GM21390 (cell line): ENCODE measurements at regions not wholly inside any gene's neighbourhood (a gene's known extent, or its start where the extent isn't known, plus 50 kb on each side); places are given as distances from the start of the nearest gene placed in this dataset.

ENCODE experiments used
- ATAC-seq: cut with Tn5 transposase; IDR thresholded peaks from one replicate; pipeline ENCODE4 v1.9.1; 2021; ENCODE audit not compliant: unreplicated experiment

DNA sequence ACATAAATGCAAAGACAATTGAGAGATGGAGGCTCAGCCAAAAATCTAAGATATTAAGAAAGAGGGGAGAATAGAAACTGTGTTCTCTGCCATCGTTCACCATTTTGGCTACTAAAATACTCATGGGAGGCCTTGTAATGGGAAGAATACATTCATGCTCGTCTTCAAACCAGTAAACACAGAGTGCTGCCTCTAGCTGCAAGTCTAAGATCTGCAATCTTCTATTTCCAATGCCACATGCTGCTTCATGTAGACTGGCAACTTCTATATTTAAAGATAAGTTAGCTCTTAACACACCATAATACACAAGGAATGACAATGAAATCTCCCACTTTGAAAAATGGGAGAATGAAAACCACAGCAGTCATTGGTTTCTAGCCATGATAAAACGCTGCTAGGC, 387.3 kb downstream of the HS3ST3B1 start:
- no peak for ATAC-seq

DNA sequence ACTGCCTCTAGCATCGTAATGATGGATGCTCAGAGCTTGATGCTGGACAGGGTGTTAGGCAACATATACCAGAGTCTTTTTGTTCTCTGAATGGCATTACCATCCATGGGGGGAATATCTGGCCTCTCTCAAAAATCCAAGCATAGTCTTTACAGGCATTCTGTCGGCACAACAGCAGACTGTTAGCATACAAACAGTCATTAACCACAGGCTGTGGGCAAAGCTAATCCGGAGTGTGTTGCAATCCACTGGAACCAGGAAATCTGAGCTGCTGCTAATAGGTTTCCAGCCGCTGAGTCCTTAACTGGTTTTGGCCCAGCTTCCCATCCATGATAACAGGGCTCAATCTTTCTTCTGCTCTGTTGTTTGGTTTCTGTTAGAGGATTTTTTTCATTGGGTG, 371.9 kb downstream of the HS3ST3B1 start:
- ATAC-seq = no peak

DNA sequence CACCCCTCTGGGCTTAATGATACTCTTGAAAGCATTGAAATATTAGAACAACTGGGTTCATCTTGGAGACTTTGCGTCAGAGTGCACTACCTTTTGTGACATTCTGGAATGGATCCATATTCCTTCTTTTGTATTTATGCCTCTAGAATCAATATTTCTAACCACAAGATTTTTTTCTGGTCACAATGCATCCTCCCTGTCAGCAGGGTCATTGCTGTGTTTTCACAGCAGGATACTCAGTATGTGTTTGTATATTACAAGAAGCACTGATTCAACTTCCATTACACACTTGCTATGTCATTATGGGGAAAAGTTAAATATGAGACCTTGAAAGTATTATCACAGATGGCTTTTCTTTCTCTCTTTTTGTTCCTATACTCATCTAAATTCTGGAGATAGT, 370.0 kb downstream of the HS3ST3B1 start:
- ATAC-seq = no peak

DNA sequence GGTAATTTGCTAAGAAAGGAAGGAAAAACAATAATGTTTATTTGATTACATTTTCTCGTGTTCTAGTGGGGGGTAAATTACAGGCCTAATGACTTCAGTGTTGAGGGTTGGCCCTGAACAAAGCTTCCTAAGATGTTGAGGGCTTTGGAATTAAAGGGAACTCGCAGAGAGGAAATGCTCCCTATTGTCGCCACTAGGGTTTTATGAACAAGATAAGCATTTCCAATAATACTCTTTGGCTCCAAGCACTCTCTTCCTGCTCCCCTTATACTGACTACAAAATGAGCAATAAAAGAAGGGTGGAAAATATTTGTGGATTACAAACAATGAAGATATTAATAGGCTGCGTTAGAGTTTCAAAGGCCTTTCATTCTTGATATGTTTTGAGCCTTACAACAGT, 363.6 kb downstream of the HS3ST3B1 start:
- no peak for ATAC-seq

DNA sequence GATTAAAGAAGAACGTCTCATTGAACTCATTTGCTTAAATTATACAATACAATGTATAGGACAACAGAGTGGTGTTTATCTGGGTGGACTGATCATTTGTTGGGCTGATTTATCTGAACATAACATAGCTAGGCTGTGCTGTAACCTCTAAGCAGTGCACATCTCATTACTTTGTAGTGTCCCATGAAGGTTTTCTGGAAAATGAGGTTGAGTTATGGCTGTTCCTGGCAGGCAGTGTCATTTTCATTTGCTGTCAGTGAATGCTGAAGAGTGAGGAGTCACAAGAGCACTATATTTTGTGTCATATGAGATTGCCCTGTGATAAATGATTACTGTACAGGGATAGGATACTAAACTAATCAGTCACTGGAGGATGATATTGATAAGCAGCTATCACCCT, 340.2 kb downstream of the HS3ST3B1 start:
- no peak for ATAC-seq

DNA sequence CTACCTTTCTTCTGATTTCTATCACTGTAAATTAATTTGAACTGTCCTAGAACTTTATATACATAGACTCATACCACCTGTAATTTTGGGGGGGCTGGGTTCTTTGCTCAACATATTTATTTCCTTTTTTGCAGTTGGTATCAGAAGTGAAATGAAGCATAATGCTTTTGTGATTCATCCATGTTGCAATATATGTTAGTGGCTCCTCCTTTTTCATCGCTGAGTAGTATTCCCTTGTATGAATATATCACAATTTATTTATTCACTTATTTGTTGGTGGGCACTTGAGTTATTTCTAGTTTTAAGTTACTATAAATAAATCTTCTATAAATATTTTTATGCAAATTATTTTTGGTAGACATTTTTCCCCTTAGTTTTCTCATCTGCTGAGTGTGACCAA, 336.4 kb downstream of the HS3ST3B1 start:
- ATAC-seq = no peak

DNA sequence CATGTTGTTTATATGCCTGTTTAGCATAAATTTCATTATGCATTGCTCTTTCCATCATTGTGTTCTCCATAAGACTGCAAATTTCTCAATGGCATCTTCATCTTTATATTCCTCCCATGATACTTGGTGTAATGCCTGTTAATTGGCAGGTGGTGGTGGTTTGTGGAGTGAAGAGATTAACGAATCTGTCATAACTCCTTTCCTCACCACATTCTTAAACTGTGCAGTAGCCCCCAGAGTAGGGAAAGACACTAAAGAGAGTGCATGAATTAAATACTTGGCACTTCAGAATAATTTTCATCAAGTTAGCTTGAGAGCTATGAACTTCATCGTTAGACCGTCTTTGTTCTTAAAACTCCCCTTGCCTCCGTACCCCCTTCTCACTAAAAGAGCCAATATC, 329.7 kb downstream of the HS3ST3B1 start:
- no peak for ATAC-seq

DNA sequence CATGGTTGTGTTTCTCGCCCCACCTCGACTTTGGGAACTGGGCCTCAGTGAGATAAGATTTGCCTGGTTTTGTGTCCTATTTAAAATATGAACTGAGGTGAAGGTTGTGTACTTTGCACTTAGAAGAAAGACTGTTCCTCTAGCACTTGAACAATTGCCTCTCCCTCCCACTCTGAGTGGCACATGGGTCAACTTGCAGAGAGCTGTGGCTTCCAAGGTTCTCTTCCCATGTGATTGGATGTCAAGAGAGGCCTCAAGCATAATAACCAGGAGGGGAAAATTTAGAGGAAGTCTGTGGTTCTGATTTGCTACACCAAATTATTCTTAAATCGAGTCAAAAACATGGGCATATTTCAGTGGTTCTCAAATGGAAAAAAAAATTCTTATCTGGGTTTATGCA, 329.2 kb downstream of the HS3ST3B1 start:
- ATAC-seq = no peak

DNA sequence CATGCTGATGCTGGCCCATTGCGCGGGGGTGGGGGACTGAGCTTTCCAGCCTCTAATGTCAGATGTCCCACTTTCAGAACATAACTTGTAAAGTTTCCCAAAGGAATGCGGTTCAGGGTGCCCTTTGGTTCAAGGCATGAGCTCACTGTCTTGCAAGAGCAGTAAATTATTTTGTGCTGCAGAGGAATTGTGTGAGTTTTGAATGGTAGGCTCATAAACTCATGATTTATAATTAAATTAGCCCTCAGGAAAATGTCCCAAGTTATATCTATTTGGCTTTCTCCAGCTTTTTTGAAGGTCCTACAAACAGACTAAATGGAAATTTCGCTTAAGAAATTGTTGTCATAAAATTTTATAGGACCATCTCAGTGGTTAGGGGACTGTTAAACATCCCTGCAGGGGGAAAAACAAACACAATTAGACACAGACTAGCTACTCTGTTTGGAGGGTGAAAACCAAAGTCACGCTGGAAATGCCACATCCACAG, 321.8 kb downstream of the HS3ST3B1 start:
- no peak for ATAC-seq

DNA sequence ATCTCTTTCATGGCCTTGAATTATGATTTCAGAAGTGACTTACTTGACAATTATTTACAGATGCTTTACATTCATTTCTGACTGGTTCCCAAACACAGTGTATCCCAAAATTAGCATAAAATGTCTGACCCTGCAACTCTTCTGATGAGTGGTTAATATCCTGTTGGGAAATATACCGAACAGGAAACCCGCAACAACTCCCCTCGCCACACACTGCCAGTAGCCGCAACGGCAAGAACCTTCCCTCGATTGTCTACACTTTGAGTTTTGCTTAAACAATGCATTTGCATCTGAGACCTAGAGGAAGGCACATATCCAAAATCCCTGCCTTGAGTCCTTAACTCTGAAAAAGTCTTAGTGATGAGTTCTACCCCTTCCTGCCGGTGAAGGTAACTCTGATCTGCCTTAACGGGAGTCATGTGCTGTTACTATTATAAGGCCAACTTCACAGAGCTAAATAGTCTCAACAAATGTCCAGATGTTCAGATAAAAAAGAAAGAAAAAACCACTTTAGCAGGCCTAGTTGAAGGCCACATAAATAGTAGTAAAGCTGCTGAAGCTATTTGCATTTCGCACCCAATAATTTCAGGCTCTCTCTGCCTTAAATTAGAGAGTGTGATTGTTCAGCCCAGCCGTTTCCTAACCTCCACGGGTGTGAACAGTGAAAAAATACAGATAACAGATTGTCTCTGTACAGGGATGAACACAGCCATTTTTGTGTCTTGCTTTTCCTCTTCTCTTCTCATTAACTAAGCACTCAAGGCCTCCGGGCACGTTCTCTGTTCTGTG, 321.1 kb downstream of the HS3ST3B1 start:
- no peak for ATAC-seq

DNA sequence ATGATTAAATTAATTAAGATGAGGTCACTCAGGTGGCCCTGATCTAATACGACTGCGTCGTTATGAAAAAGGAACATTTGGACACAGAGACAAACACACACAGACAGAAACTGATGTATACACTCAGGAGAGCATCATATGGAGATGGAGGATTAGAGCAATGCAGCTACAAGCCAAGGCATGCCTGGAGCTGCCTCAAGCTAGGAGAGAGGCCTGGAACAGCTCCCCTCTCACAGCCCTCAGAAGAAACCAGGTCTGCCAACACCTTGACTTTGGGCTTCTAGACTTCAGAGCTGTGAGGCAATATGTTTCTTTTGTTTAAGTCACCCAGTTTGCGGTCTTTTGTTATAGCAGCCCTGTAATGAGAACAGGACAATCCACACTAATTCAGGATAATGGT, 318.9 kb downstream of the HS3ST3B1 start:
- no peak for ATAC-seq

DNA sequence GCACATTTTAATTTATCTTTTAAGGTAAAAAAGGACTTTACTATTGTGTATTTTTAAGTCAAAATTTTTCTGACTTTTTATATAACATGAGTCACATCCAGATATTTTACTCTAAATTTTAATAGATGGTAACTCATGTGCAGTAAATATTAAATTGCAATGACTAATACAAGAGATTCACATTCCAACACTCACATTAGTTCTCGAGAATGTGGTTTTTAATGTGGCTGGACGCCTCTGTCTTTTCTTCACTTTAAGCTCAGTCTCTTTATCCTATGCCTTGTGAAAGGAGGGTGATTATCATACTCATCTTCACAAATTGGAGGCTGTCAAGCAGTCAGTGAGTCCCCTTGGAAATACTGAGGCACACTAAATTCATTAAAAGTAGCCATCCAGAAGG, 315.6 kb downstream of the HS3ST3B1 start:
- no peak for ATAC-seq

DNA sequence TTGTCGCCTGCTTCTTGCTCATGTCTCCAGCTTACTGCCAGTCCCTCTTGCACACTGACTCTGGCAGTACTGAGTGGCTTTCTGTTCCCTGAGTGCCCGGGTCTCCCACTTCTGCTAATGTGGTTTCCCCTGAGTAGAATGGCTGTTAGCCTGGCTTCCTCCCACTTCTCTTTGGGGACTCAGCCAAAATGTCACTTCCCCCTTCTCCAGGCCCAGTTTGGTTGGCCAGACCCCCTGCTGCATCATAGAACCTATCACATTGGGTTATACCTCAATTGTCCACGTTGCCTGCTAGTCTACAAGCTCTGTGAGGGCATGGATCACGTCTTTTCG, 304.4 kb downstream of the HS3ST3B1 start:
- ATAC-seq = no peak

DNA sequence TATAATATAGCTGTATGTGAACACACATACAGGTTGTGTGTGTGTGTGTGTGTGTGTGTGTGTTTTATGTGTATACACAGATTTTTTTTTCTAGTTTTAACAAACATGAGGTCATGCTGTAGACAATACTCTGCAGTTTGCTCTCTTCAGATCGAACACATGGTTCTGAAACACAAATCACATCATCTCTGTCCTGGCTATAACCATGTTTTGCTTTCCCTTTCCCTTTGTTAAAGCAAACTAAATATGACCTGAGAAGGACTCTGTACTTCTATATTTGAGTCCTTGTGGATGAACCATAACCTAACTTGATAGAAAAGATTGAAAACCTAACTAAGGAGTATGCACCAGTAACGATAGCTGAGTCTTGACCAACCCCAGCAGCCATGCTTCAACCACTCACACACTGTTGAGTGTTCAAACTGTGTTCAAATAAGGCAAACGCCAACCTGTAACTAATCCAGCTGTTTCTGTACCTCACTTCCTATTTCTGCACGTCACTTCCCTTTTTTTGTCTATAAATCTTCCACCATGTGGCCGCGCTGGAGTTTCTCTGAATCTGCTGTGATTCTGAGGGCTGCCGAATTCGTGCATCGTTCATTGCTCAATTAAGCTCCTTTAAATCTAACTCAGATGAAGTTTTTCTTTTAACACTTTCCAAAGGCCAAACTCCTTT, 303.8 kb downstream of the HS3ST3B1 start:
- no peak for ATAC-seq

DNA sequence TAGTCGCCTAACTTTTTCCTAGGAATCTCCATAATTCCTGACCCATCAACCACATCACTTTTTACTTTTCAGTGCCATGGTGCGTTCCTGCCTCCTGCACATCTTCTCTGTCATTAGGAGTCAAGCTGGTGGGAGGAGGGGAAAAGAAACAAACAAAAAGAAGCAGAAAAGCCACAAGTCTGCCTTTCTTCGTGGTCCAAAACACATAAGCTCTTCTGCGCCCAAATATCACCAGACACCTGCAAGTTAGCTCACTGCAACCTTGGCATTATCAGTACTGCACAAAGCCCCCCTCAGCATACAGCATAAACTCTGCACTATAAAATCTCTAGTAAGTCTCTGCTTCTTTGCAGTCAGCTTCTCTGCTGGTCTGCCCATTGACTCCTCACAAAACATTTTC, 295.3 kb downstream of the HS3ST3B1 start:
- ATAC-seq = no peak

DNA sequence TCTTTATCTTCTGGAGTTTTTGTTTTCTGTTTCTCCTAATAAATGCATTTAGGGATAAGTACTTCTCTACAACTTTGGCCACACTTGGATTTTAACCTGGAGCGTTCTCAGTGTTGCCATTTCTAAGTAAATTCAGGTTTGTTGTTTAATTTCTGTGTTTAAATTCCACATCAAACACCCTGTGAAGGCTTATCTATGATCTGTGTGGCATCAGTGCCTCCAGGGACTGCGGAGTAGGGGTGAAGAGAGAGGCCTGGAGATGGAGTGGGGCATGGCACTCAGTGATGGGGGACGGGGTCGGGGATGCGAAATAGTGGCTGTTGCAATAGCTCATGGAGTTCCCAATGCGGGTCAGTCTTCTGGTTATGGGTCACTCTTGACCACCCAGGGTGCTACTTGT, 294.8 kb downstream of the HS3ST3B1 start:
- ATAC-seq = no peak

DNA sequence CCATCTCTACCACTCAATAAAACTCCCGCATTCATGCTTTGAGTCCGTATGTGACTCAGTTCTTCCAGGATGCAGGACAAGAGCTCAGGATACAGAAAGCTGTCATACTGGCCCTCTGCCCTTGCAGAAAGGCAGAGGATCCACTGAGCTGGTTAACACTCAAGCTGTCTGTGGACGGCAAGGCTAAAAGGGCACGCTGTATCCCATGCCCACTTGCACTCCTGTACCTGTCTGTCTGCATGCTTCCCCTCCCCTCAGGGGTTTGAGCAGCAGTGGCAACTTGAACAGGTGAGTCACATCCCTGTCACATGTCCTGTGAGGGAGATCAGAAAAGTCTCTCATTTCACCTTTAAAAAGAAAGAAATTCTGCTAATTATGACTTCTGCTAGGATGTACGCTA, 293.8 kb downstream of the HS3ST3B1 start:
- no peak for ATAC-seq

DNA sequence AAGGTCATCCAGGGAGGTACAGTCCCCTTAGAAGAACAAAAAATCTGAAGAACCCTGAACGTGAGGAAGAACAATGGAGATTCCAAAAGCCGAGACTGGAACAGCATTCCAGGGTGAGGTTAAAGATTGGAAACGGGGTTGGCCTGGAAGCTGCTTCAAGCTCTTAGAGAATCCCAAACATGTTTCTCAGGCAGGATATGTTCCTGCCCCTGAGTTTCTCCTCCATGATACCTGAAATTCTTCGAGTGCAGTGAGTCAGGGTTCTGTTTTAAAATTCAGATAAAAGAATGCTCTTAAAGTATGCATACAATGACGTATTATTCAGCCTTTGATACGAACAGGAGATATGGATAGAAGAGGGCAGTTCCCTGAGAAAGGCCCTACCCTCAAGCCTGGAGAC, 293.1 kb downstream of the HS3ST3B1 start:
- ATAC-seq = no peak

DNA sequence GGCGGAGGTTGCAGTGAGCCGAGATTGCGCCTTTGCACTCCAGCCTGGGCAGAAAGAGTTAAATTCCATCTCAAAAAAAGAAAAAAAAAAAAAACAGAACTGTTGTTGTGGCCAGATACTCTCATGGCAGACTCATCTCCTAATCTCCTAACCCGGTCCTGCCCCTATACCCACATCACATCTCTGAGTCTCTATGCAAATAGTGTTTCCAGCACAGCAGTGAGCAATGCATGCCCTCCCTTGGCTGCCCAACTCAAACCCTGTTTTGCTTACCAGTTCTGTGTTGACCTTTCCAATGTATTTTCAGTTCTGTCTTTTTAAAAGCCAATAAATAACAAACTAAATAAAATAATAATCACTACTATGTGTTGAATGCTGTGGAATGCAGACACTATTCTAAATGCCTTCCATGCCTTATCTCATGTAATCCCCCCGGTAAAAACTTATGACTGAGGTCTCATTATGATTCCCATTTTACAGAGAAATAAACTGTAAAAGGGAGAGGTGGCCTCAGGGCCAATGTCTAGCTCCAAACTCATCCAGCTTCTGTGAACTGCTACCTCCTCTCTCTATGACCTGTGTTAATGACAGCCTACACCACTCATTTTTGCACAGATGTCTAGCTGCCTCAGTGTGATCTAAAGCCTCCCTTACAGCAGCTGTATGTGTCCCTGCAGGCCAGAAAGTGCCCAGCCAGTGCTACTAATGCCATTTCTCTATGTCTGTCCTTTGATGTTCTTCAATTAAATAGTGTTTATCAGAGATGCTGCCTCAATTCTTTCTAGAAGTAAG, 289.8 kb downstream of the HS3ST3B1 start:
- ATAC-seq = no peak

DNA sequence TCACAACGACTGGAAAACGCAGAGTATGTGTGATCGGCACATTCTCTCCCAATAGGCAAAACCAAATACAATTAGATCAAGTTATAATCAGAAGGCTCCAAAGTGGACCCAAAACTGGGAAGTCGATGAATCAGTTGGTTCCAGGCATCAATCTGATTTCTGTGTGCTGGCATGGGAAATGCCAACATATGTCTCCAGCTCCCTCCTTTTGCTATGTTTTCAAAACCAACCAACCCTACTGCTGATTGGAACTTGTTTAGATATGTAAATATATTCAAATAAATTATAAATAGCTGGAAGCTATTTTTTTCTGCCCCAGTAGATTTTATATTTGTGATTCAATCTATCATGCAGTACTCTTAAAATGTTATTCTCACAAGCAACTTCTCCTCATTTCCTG, 284.2 kb downstream of the HS3ST3B1 start:
- no peak for ATAC-seq

DNA sequence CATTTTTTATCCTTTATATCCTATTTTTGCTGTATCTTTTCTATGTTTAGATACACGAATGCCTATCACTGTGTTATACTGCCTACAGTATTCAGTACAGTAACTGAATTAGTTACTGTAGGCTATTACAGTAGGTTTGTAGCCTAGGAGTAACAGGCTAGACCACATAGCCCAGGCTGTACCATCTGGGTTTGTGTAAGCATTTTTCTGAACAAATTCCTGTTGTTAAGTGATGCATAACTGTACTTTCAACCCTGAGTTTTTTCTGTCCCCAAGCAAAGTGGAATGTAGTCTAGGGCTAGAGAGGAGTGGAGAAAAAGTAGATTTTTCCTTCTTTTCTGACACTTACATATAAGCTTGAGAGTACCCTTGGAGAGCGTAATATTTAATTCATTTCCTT, 282.1 kb downstream of the HS3ST3B1 start:
- ATAC-seq = no peak
